ENCODE measurements at regions not wholly inside any gene's neighbourhood (a gene's known extent, or its start where the extent isn't known, plus 50 kb on each side); places are given as distances from the start of the nearest gene placed in this dataset.

DNA sequence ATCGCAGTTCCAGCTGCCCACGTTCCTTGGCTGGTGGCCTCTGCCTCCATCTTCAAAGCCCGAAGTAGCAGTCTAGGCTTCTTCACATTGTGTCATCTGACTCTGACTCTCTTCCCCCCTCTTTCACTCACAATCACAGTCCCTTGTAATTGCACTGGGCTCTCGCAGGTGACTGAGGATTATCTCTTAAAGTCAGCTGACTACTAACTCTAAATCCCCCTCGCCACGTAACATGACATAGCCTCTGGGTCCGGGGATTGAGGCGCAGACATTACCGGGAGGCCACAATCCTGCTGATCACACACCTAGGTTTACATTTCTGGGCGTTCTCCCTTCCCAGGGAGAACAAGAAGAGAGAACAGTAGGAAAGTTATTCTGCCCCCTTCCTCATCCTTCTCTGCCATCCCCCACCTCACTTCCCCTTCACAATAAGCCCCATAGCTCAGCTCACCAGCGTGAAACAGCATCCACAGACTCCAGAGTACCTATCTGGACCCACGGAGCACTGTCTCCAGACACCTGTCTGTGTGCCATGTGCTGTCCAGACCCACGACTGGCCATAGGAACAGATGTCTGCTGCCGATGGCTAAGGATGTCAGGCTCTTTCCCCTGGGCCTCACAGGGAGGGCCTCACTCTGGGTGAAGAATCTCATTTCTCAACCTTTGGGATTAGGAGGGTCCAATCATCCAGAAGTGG, 64.3 kb upstream of the FZD7 start:
- DNase-seq = no peak

DNA sequence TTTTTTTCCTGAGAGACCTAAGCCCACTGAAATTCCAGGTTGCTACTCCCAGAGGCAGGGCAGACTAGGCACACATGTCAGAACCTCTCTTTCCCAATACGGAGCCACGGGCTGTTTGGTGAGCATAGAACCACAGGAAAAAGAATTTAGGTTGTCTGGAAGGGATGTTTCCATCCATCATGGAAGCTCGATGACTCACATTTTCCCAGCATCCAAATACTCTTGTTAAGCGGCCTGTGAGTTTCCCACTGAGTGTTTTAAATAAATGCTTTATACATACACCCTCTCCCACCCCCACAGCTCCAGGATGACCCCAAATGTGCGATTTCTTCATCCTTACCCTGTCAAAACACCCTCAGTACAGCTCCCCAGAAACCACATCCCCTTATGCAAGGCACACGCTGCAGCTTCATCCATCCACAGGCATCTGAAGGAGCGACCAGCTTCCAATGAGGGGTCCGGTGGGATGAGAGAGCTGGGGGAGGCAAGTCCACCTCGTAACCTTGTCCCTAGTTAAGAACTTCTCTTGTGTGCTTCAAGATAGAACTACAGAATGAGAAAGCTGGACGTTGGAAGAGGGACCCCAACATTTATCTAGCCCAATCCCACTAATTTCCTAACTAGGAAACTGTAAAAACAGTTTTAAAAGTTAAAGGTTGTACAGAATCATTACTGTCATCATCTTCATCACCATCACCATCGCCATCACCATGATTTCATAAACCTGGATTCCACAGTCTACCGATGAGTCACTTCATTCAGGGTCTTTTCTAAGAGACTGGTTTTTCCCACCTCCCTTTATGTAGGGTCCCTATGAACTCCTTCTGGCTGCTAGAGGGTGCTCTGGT, 63.5 kb upstream of the FZD7 start:
- DNase-seq = no peak

DNA sequence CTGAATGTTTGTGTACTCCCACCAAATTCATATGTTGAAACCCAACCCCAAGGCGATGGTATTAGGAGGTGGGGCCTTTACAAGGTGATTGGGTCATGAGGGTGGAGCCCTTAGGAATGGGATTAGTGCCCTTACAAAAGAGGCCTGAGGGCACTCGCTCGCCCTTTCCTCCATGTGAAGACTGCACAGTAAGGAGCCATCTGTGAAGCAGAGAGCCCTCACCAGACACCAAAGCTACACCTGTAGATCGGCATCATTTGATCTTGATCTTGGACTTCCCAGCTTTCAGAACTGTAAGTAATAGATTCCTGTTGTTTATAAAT, 62.9 kb upstream of the FZD7 start:
- no peak for DNase-seq

DNA sequence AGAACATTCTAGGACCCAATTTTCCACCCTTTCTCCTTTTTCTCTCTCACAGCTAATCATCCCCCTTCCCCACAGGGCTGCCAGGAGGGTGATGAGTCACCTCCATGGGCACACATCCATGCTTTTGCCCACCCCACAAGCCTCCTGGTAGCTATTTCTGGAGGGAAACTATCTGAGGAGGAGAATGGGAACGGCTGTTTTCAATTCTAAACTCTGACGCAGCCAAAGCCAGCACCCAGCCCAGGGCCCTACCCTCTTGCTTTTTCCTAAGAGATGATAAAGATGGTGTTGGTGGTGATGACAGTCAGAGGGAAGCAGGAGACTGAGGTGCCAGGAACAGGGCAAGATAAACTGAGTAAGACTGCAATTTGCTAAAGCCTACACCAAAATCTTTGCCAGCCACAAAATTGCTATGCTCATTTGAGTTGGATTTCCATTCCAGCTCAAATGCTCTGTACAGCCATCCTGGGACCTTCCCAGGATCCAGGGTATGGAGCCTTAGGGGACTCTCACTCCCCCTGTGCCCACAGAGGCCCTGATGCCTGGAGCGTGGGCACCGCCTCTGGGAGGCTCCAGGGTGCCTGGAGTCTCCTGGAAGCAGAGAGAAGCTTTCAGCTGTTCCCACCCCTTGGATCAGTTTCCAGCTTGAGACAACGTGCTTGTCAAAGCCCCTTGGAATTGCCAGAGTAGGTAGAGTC, 62.0 kb upstream of the FZD7 start:
- DNase-seq = peak; percentile 76

DNA sequence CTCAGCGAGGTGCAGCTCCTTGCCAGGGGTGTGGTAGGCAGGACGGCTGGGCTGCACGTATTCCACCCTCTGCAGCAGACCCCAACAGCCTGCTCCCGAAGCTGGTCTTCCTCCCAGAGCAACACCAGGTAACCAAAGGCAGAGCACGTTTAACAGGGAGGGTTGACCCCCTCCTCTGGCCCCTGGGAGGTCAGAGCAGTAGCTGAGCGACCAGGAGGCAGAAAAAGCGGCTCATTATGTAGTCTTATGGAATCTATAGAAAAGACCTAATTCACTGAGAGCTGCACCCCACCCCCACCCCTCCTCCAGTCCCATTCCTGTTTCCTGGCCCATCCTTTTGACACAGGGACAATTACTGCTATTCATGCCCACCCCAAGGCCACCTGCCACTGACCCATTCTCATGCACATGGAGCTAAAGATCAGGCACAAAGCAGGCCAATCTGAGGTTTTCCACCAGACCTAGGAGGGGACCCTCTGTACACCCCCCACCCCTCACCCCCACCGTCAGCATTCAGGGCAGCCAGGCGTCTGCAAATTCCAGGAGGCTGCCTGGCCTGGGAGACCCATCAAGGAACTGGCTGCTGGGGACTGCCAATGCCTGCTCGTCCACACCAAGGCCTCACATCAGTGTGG, 60.9 kb upstream of the FZD7 start:
- DNase-seq = no peak

DNA sequence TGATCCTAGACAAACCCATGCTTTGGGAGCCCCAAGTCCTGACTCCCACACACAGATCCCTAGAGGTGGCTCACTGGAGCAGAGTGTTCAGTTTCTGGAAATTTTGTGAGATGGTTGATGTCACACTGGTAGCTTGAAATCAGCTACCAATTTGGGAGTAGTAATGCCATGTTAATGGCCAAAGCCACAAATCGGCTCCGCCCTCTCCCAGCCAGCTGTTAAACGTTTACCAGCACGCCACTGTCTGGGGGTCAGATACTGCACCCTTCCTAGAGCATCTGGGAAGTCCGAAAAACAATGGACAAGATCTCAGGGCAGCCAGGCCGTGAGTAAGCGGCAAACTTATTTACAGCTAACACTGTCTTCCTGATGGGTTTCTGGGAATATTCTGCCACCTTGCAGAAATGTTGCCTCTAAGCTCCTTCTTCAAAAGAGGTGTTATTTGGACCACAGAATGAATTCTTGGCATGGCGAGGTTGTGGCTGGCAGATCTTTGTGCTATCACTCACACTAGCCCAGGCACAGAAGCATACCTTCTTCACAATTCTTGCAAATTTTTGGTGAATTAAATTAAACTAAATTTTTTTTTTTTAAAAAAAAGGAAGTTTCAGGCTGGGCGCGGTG, 60.2 kb upstream of the FZD7 start:
- no peak for DNase-seq

DNA sequence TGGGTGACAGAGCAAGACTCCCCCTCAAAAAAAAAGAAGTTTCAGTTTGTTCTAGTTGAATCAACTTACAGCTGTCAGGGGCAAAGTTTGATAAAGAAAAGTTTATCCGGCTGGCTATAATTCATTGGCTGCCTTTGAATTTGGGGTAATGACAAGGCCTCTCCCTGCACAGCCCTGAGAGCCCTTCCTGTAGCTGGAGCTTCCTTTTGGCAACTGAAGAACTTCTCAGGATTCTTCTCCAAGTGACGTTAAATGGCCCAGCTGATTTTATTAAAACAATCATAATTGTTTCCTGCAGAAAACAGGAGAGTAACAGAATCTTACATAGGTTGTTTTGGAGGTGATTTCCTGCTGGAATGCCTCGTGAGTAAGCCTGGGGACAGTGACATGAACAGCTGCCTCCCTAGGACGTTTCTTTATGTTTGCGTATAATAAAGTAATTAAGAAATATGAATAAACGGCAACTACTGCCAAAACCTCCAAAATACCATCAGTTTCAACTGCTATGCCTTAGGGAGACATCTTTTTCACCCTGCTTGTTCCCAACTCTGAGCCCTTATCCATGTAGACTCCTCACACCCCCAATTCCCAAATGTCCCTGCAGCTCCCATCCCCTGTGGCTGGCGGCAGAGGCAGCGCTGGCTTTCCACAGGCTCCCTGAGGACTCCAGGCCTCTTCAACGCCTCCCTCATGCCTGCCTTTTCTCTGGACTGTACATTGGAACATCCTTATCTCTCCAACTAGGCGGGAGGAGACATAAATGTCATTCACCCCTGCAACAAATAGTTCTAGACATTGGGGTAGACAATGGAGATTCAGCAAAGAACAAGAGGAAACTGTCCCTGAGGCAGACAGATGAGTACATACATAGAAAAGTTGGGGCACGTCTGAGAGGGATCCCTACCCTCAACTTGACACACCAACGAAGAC, 59.2 kb upstream of the FZD7 start:
- DNase-seq = no peak

DNA sequence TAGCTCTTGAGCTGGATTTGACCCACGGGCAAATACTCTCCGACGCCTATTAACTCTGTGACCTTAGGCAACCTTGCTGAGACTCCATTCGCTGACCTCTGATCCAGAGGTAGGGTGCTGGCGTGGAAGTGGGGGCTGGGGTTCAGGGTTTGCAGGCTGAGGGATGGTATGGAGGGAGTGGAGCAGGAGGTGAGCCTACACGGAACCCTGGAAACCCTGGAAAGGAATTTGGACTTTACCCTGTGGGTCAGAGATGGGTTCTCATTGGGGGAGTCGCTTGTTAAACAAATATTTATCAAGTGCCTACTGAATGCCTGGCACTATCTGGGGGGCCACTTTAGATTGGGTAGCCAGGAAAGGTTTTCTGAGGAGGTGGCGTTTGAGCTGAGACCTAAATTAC, 58.2 kb upstream of the FZD7 start:
- no peak for DNase-seq

DNA sequence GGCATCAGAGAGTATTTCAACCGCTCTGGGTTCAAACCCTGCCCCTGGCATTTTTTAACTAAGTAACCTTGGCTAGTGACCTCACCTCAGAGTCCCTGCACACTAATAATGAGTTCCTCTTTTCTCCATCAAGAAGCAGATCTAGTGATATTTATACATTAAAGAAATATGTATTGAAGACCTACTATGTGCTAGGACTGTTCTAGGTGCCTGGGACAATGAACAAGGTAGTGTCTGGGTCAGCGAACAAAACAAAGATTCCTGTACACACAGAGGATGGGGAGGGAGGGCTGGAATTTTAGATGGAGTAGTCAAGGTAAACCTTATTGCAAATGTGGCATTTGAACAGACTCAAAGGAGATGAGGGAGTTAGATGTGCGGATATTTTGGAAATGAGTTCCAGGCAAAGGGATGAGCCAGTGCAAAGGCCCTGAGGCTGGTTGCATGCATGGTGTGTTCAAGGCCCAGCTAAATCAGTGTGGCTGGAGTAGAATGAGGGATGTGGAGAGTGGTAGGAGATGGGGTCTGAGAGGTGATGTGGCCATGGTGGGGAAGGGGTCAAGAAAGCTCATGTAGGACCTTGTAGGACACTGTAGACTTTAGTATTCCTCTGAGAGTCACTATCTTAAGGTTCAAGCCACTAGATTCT, 57.6 kb upstream of the FZD7 start:
- DNase-seq = no peak

DNA sequence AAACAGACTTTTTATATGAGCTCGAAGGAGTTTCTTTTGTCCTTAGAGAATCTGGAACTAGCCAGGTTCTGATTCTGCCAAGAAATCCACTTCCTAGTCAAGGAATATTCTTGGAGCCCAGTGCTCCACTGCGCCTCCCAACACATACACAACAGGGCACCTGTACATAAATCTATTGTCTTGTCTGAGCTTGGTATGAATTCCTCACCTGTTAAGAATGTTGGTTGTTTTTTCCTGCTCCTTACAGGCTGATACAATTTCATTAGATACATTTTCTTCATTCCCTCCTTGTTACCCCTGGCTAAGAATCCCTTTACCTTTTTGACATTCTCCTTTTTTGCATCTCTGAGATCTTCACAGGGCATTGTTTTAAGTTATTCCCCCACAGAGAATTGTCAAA, 56.0 kb upstream of the FZD7 start:
- no peak for DNase-seq

DNA sequence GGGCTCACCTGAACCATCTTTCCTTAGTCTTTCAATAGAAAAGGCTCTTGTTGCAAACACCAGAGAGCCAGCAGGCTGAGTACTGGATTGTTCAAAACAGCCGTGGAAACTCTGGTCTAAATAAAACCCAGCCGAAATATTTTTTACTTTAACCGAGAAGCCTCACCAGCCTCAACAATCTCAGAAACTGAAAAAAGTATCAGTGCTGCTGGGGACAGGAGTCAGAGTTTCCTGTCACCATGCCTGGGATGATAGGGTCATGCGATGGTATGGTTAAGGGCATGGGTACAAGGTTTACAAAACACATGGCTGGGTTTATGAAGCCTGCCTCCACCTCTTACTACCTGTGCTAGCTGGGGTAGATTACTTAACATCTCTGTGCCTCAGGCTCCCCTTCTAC, 55.3 kb upstream of the FZD7 start:
- no peak for DNase-seq

DNA sequence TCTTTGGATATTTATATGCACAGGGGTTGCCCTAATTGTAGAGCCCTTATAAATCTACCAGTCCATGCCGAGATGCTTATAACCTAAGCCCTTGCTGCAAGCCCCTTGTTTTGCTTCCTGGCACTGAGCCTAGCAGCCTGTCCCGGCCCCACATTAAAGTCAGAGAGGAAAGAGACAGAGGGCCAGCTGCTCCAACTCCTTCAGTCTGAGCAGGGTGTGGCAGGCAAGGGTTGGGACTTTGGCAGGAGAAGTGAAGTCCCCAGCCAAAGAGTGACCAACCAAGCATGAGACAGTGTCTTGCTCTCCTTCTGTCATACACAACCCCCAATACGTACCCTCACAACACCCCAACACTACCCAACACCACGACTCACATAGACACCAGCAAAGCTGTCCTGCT, 54.7 kb upstream of the FZD7 start:
- DNase-seq = peak; percentile 48

DNA sequence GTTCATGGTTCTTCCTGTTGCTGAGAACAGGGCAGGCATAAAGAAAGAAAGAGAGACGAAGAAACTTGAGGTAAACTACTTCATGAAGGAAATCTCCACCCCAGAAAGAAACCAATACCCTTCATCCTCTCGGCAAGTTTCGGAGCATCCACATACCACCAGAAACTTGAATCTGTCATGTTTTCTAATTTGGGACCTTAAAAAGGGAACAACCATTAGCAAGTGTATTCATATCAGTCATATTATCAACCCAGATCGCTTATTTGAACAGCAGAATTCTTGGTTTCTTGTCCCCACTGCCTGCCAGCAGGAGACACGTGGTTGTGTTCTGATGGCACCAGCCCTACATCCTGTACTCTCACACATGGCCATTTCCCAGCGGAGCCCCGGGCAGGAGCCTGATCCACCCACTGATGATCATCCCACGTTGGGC, 53.2 kb upstream of the FZD7 start:
- no peak for DNase-seq

DNA sequence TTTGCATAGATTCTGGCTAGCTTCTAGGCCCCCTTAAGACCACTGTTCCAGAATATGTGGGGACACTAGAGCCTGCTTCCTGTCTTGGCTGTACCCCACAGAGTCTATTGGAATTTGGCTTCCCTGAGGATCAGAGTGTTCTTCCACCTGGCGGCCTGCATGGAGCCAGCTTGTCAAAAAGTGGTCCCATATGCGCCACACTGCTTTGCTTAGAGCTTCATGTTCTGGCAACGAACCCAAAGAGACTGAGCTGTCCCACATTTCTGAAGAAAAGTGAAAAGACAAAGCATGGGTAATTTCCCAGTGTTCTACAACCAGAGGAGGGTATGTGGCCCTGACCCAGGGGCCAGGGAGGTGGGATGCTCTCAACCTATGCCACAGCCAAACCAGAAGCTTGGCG, 52.7 kb upstream of the FZD7 start:
- DNase-seq = no peak

DNA sequence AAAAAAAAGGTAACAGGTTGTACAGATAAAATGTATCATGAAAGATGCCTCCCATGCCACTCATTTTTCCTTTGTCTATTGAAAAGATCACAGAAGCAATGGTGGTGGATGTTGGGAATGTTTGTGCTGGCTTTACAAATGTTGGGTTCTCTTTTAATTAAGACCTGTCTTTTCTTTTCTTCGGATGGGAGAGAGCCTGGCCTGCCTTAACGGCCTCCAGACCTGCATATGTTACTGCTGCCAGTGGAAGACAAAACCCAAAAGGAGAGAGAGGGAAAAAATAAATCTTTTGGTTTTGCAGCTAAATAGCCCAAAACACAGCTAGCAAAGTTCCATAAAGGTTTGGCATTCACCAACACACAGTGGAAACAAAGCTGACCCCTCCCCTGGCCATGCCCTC, 50.5 kb upstream of the FZD7 start:
- no peak for DNase-seq

DNA sequence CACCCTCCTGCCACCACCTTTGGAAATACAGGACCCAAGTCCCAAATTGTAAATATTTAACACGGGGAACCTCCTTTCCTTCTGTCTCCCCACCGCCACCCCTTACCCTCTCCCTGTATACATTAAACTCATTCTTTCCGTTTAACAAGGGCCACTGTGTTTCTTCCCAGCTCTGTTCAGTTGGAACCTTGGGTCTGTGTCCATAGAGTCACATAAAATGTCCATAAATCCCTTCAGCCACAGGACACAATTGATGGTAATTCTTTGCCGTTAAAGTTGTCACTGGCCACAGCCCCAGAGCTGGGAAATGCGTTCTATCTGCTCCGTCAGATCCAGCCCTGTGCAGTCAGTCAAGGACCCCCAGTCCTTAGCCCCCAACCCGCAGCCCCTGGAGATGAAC, 49.9 kb upstream of the FZD7 start:
- DNase-seq = no peak

Data from NCI-H1694 treated with DMSO at 0.1 percent for 48 hours (cell line).